ENCODE measurements at regions not wholly inside any gene's neighbourhood (a gene's known extent, or its start where the extent isn't known, plus 50 kb on each side); places are given as distances from the start of the nearest gene placed in this dataset.
"Not testable (repeated sequence)": the region's sequence is repeated elsewhere in the genome, so short reads cannot be mapped to it uniquely, and the experiment has no call there.

DNA sequence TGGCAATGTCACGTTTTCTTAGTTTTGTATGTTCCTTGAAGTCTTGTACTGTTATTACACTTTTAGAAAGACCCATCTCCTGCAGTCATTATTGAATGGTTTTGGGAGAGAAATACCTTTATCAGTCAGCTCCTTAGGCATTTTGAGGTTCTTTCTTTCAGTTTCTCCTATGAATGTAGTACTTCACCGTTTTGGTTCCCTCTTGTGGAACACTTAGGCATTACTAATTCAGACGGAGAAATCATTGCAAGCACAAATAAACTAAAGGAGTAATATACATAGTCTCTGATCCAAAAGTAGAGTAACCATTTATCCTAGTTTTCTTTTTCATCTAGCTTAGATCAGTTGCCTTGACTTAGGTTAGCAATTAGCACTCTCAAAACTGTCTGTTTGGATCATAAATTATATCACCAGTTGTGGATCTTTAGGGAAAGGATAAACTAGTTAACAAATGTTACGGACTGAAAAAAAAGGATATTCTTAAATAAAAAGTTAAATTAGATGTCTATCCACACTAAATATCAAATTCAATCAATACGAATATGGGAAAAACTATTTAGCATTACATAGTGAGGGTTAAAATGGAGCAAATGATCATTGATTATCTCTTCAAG, 1538.3 kb upstream of the SEL1L start:
- intact Hi-C loops (cut with DNase I, micrococcal nuclease): no loop called here
- ATAC-seq (no peak), DNase-seq (no peak)
- POLR2A ChIA-PET: no interaction called here
- H3K9me3 Mint-ChIP-seq (ENCODE audit: low read depth): peaks cover 1% of the 10 kb centered on the region
- no peaks in the 10 kb centered on the region for H3K4me1 Mint-ChIP-seq
- no peaks in the 10 kb centered on the region for H3K36me3 Mint-ChIP-seq (ENCODE audit: low read depth)
- CTCF ChIA-PET: no interaction called here
- no peak overlapping the region for H3K4me3 Mint-ChIP-seq
- no peaks in the 10 kb centered on the region for H3K27me3 Mint-ChIP-seq
- H3K27ac Mint-ChIP-seq: no peak overlapping the region

DNA sequence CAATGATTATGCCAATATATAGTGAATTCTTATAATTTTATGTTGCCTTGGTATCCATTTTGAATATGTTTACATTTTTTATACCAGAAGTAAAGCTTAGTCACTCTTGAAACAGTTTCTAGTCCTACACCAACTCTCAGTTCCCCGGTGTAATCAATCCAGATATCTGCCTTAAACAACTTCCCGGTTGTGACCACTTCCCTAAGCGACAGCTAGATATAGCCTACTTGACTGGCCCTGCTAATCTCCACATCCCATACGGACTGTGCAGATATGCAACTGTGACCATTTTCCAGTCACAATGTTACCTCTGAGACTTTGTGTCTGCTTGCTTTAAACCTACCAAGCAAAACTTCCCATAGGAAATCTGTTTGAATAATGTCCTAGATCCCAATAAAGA, 1551.5 kb upstream of the SEL1L start:
- Mint-ChIP-seq H3K27ac (no peak overlapping the region), H3K9me3 (ENCODE audit: low read depth) (peaks cover 4% of the 10 kb centered on the region), H3K4me3 (no peak overlapping the region), H3K27me3 (no peaks in the 10 kb centered on the region), H3K36me3 (ENCODE audit: low read depth) (no peaks in the 10 kb centered on the region), H3K4me1 (no peaks in the 10 kb centered on the region)
- ChIA-PET CTCF (no interaction called here), POLR2A (no interaction called here)
- no peak for DNase-seq
- ATAC-seq: no peak
- intact Hi-C loops (cut with DNase I, micrococcal nuclease): no loop called here

DNA sequence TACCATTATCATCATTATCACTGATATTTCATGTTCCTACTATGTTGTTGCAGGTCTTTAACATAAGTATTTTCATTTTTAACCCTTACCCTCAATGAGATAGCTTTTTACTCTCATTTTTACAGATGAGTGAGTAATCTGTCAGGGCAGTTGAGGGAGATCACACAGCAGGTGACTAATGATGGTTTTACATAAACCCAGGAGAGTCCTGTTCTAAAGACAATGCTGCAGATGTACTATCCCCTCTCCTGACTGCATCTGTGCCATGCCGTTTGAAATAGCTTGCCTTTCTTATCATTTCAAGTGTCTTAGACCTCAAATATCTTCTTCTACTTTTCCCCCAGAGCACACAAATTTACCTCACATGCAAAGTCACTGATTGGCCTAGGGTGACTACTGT, 1552.1 kb upstream of the SEL1L start:
- CTCF ChIA-PET: no interaction called here
- intact Hi-C loops (cut with DNase I, micrococcal nuclease): no loop called here
- peaks cover 6% of the 10 kb centered on the region for H3K9me3 Mint-ChIP-seq (ENCODE audit: low read depth)
- no peak for ATAC-seq
- no peak for DNase-seq
- no peaks in the 10 kb centered on the region for H3K4me1 Mint-ChIP-seq
- no peaks in the 10 kb centered on the region for H3K27me3 Mint-ChIP-seq
- POLR2A ChIA-PET: no interaction called here
- H3K4me3 Mint-ChIP-seq: no peak overlapping the region
- no peak overlapping the region for H3K27ac Mint-ChIP-seq
- H3K36me3 Mint-ChIP-seq (ENCODE audit: low read depth): no peaks in the 10 kb centered on the region

DNA sequence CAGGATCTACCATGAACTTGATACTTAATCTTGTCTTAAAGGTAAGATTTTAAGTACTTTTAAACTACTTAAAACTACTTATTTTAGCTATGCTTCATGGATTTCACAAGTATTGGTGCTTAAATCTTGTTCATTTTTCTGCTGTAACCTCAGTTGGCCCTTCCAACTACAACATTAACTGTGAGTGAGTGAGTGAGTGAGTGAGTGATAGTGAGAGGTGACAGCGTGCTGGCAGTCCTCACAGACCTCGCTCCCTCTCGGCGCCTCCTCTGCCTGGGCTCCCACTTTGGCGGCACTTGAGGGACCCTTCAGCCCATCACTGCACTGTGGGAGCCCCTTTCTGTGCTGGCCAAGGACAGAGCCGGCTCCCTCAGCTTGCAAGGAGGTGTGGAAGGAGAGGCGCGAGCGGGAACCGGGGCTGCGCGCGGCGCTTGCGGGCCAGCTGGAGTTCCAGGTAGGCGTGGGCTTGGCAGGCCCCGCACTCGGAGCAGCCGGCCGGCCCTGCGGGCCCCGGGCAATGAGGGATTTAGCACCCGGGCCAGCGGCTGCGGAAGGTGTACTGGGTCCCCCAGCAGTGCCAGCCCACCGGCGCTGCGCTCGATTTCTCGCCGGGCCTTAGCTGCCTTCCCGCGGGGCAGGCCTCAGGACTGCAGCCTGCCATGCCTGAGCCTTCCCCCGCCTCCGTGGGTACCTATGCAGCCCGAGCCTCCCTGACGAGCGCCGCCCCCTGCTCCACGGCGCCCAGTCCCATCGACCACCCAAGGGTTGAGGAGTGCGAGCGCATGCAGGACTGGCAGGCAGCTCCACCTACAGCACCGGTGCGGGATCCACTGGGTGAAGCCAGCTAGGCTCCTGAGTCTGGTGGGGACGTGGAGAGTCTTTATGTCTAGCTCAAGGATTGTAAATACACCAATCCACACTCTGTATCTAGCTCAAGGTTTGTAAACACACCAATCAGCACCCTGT, 1558.6 kb upstream of the SEL1L start:
- H3K36me3 Mint-ChIP-seq (ENCODE audit: low read depth); H3K9me3 Mint-ChIP-seq (ENCODE audit: low read depth); ATAC-seq; POLR2A ChIA-PET; intact Hi-C loops (cut with DNase I, micrococcal nuclease); H3K27ac Mint-ChIP-seq; CTCF ChIA-PET; DNase-seq; H3K27me3 Mint-ChIP-seq; H3K4me1 Mint-ChIP-seq; H3K4me3 Mint-ChIP-seq: not testable (repeated sequence)

DNA sequence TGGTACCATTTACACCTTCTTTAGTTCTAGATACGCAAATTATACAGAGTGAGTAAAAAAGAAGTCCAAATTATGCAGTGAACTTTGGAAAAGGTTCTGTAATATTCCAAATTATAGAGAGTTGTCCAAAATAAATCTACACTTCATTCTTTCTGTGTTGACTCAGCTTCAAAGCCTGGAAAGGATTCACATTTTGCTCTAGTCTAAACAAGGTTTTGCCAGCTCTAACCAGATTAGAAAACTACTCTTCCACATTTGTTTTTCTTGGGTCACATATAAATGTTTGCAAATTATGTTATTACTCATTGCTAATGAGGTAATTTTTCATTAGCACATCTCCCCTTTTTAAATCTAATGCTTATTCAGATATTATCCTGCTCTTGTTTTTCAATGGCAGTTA, 1562.4 kb upstream of the SEL1L start:
- no peaks in the 10 kb centered on the region for H3K36me3 Mint-ChIP-seq (ENCODE audit: low read depth)
- no peak overlapping the region for H3K4me3 Mint-ChIP-seq
- H3K27me3 Mint-ChIP-seq: no peaks in the 10 kb centered on the region
- ChIA-PET POLR2A (no interaction called here), CTCF (no interaction called here)
- DNase-seq: no peak
- peaks cover 5% of the 10 kb centered on the region for H3K9me3 Mint-ChIP-seq (ENCODE audit: low read depth)
- intact Hi-C loops (cut with DNase I, micrococcal nuclease): no loop called here
- H3K4me1 Mint-ChIP-seq: no peaks in the 10 kb centered on the region
- no peak for ATAC-seq
- no peak overlapping the region for H3K27ac Mint-ChIP-seq

DNA sequence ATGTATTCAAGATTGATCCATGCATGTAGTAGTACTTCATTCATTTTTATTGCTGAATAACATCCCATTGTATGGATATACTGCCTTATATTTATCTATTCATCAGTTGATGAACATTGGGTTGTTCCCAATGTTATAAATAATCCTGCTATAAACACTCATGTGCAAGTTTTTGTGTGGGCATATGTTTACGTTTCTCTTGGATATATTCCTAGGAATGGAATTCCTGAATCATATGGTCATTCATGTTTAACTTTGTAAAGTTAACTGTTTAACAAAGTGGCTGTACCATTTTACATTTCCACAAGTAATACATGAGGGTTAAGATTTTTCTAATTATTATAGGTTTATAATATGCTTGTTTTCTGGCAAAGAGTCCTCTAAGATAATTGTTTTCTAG, 1568.2 kb upstream of the SEL1L start:
- ATAC-seq (no peak), DNase-seq (no peak)
- Mint-ChIP-seq H3K36me3 (ENCODE audit: low read depth) (no peaks in the 10 kb centered on the region), H3K4me1 (no peaks in the 10 kb centered on the region), H3K9me3 (ENCODE audit: low read depth) (peaks cover 2% of the 10 kb centered on the region), H3K27me3 (no peaks in the 10 kb centered on the region), H3K4me3 (no peak overlapping the region), H3K27ac (no peak overlapping the region)
- intact Hi-C loops (cut with DNase I, micrococcal nuclease): no loop called here
- ChIA-PET POLR2A (no interaction called here), CTCF (no interaction called here)

DNA sequence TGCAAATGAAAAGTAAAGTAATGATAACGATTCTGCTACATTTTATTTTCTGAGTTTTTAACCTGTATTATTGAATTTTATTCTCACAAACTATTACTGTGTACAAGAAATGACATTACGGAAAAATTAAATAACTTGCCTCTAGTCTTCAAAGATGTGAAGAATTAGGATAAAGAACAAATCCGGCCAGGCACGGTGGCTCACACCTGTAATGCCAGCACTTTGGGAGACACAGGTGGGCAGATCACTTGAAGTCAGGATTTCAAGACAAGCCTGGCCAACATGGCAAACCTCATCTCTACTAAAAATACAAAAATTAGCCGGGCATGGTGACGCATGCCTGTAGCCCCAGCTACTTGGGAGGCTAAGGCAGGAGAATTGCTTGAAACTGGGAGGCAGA, 1584.4 kb upstream of the SEL1L start:
- Mint-ChIP-seq H3K4me3 (no peak overlapping the region), H3K4me1 (no peaks in the 10 kb centered on the region)
- ATAC-seq: no peak

DNA sequence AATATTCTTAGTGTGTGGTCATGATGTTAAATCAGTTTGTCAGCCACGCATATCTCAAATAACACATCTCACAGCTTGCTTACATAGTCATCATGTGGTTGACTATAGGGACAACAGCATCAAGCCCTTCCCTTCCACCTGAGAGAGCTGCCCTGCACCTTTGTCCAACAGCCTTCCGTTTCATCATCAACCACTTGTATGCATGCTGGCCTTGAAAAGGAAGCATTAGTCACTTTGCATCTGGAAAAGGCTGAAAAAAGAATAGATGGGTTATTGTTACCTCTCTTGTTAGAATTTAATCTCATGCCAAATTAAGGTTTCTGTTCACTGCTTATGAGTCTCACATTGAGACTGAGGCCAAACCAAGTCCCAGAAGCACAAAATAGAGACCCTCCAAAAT, 1586.5 kb upstream of the SEL1L start:
- no peaks in the 10 kb centered on the region for H3K27me3 Mint-ChIP-seq
- no peak for DNase-seq
- ChIA-PET POLR2A (no interaction called here), CTCF (no interaction called here)
- H3K4me1 Mint-ChIP-seq: no peaks in the 10 kb centered on the region
- intact Hi-C loops (cut with DNase I, micrococcal nuclease): no loop called here
- no peak overlapping the region for H3K4me3 Mint-ChIP-seq
- no peaks in the 10 kb centered on the region for H3K36me3 Mint-ChIP-seq (ENCODE audit: low read depth)
- ATAC-seq: no peak
- H3K9me3 Mint-ChIP-seq (ENCODE audit: low read depth): peaks cover 7% of the 10 kb centered on the region
- H3K27ac Mint-ChIP-seq: no peak overlapping the region

More for the DNA sequence above, 1584.4 kb upstream of the SEL1L start:
- Mint-ChIP-seq H3K36me3 (ENCODE audit: low read depth) (no peaks in the 10 kb centered on the region), H3K27me3 (no peaks in the 10 kb centered on the region), H3K9me3 (ENCODE audit: low read depth) (peaks cover 2% of the 10 kb centered on the region), H3K27ac (no peak overlapping the region)
- ChIA-PET CTCF (no interaction called here), POLR2A (no interaction called here)
- no peak for DNase-seq
- intact Hi-C loops (cut with DNase I, micrococcal nuclease): no loop called here

DNA sequence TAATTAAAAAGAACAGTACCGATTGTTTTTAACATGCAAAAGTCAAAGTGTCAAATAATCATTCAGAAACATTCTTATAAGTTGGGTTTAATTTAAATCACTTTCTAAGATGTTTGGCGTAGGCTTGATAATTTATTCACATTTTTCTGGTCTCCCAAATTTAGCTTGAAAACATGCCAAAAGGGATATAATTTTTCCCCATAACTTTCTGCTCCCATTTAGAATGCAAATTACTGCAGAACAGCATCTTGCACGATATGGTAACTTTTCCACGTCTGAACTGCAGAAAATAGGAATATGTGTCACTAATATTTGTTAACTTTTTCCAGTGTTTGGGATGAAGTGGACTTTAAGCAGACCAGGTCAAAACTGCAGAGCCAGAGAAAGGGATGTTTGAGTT, 1592.4 kb upstream of the SEL1L start:
- no peaks in the 10 kb centered on the region for H3K27me3 Mint-ChIP-seq
- no peak overlapping the region for H3K4me3 Mint-ChIP-seq
- ChIA-PET CTCF (interaction anchor here (0.8 kb wide), 1 partner anchor 250 kb away, joined by 3 read pairs; no protein-coding TSS in a partner anchor), POLR2A (no interaction called here)
- intact Hi-C loops (cut with DNase I, micrococcal nuclease): no loop called here
- ATAC-seq (no peak), DNase-seq (no peak)
- H3K9me3 Mint-ChIP-seq (ENCODE audit: low read depth): peaks cover 18% of the 10 kb centered on the region
- H3K36me3 Mint-ChIP-seq (ENCODE audit: low read depth): no peaks in the 10 kb centered on the region
- no peaks in the 10 kb centered on the region for H3K4me1 Mint-ChIP-seq
- no peak overlapping the region for H3K27ac Mint-ChIP-seq

DNA sequence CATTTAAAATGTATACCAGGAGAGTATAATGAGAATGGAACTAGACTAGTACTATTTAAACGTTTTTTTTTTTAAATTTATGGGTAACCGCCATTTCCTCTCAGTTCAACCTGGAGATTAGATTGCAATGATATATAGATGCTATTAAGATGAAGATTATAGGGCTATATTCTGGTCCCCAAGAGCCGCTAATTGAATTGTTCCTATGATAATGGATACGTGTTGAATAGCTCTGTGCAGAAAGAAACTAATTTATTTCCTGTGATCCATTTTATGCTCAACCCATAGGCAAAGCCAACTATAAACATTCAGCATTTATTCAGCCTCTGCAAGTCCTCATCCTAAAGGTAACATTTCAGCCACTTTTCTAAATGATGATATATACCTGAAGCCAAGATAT, 1595.1 kb upstream of the SEL1L start:
- no peaks in the 10 kb centered on the region for H3K27me3 Mint-ChIP-seq
- no peak overlapping the region for H3K4me3 Mint-ChIP-seq
- no peak overlapping the region for H3K27ac Mint-ChIP-seq
- intact Hi-C loops (cut with DNase I, micrococcal nuclease): no loop called here
- no peaks in the 10 kb centered on the region for H3K36me3 Mint-ChIP-seq (ENCODE audit: low read depth)
- H3K9me3 Mint-ChIP-seq (ENCODE audit: low read depth): peaks cover 16% of the 10 kb centered on the region
- ChIA-PET POLR2A (no interaction called here), CTCF (no interaction called here)
- H3K4me1 Mint-ChIP-seq: no peaks in the 10 kb centered on the region
- ATAC-seq: no peak
- DNase-seq: no peak

DNA sequence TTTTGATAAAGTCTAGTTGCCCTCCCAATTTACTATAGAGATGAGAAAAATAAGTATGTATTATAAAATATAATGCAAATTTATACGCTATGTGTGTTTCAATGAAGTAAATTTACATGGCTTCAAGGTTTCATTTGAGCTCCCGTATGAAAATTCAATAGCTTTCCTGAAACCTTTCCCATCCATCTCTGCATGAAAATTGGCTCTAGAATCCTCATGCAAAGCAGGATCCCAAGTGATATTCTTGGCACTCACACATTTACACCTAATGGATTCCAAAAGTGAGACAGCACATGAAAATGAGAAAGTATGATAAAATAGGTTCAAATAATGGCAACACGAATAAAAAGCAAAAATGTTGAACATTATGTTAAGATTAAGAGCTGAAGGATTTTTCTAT, 1595.8 kb upstream of the SEL1L start:
- intact Hi-C loops (cut with DNase I, micrococcal nuclease): no loop called here
- Mint-ChIP-seq H3K27ac (no peak overlapping the region), H3K4me1 (no peaks in the 10 kb centered on the region), H3K36me3 (ENCODE audit: low read depth) (no peaks in the 10 kb centered on the region), H3K9me3 (ENCODE audit: low read depth) (peaks cover 16% of the 10 kb centered on the region), H3K4me3 (no peak overlapping the region), H3K27me3 (no peaks in the 10 kb centered on the region)
- ChIA-PET POLR2A (no interaction called here), CTCF (no interaction called here)
- ATAC-seq (no peak), DNase-seq (no peak)

DNA sequence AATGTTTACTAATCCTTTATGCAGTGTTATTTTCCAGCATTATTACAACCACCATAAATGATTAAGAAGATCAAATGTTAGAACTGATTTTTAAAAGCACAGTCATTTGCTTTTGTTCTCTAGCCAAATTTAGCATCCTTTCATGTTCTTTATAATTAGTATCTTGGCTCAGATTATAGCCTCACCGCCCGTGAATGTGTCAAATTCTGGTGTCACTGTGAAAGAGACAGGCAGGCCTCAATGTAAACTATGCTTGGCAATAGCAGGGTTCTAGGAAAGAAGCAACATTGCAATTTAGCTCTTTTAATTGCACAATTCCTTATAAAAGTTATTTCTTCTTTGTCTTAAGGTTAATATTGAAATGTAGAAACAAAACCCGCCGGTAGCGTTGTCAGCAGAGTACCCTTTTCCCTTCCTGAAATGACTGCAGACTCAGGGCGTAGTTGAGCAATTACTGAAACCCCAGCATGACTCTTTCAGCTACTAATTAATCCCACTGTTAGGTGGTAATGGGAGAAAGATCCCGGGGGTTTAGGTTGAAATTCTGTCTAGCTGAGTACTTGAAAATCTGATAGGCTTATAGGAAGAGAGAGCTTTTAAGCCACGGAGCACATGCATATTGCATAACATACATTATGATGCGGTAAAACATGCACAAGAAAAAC, 1600.5 kb upstream of the SEL1L start:
- Mint-ChIP-seq H3K27me3 (no peaks in the 10 kb centered on the region), H3K4me3 (no peak overlapping the region), H3K9me3 (ENCODE audit: low read depth) (peaks cover 10% of the 10 kb centered on the region), H3K27ac (no peak overlapping the region), H3K4me1 (no peaks in the 10 kb centered on the region), H3K36me3 (ENCODE audit: low read depth) (no peaks in the 10 kb centered on the region)
- intact Hi-C loops (cut with DNase I, micrococcal nuclease): no loop called here
- DNase-seq (no peak), ATAC-seq (no peak)
- POLR2A ChIA-PET: no interaction called here
- CTCF ChIA-PET: no interaction called here
